ENCODE measurements at regions not wholly inside any gene's neighbourhood (a gene's known extent, or its start where the extent isn't known, plus 50 kb on each side); places are given as distances from the start of the nearest gene placed in this dataset.

DNA sequence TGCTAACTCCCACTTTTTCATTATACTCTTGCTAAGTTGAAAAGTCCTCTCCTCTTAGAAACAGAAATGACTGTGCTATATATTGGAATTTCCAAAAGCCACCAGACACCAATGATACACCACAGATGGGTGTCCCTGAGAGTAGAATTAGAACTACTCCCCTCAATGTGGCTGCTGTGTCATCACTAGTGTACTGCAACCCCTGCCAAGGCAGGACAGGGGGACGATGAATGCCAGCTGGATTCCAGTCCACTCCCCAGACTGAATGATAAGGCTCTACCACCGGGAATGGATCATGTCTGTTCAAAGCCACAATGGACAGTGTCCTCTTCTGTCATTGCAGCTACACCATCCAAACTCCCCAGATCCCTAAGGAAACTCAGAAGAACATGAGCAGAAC lies 69.7 kb upstream of the EDNRB start:
- DNase-seq = no peak

DNA sequence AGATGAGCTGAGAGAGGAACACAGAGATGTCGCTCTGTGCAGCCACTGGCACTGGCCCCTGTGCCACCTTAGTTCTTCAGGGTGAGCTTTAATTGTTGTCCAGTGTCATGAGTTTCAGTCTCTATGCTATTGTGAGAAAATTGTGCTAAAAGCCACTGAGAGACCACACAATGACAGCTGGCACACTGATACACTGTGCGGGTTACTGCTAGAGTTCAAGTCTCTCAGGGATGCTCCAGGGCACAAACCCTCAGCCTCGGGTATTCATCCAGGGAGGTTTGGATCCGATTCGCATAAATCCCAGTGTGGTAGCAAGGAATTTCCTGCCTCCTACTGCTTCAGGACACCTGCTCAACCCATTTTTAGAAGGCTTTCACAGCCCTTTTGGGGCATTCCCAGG lies 68.1 kb upstream of the EDNRB start:
- DNase-seq = no peak

DNA sequence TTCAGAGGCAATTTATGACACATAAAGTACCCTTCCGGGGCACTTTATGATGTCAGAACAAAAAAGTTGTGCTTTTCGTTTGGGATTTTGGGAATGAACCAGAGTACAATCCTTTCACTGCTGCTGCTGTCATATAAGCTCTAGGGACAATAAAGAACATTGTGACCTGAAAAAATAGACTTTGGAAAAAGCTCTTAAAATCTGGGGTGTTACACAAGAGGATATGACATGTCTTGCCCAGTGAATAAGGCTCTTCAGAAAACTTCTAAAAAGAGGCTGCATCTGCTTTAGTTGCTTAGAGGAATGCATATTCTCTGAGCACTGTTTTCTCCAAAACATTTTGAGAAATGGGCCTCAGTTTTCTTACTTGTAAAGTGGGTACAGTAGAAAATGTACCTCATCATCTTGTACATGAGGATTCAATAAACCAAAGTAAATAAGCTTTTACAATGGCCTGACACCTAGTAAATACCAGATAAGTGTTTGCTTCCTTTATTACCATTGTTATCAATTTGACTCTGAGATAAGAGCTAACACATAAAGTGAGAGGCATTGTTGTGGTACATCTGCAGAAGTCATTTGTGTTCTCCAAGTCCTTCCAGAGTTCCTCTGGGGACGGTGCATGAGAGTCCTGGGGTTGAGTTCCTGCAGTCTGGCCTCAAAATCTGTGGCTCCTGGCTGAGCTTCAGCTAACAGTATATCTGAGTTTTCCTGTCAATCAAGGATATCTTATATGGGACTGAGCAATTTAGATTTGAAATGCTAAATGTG lies 67.4 kb upstream of the EDNRB start:
- DNase-seq = no peak

DNA sequence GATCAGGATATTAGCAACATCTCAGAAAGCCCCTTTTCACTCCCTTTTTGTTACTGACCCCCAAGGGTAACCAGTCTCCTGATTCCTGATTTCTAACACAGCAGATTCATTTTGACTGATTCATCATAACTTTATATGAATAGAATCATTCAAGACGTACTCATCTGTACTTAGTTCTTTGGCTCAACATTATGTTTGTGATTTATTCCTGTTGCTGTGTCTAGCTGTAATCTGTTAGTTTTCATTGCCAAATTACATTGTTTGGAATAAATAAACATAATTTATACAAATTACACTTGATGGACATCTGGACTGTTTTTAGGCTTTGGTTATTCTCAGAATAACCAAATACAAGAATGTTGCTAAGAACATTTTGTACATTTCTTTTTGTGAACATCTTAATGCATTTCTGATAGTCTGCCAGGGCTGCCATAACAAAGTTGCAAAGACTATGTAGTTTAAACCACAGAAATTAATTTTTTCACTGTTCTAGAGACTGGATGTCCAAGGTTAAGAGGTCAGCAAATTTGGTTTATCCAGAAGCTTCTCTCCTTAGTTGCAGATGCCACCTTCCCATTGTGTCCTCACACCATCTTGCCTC lies 62.8 kb upstream of the EDNRB start:
- DNase-seq = no peak

DNA sequence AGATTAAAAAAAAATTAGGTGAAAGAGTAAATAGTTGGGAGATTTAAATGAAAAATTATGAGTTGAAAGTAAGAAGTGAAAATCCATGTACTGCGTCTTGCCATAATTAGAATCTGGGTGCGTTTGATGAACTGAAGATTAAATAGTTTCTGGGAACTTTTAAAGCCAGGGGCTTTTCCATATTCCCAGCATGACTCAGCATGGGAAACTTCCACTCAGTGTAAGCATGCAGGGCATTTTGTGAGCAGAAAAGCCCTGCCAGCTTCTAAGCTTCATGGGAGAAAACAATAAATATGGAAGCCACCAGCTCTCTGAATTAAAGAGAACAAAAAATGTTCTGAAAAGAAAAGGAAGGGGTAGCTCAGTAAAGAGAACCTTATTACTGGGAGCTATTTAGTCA lies 62.0 kb upstream of the EDNRB start:
- no peak for DNase-seq

DNA sequence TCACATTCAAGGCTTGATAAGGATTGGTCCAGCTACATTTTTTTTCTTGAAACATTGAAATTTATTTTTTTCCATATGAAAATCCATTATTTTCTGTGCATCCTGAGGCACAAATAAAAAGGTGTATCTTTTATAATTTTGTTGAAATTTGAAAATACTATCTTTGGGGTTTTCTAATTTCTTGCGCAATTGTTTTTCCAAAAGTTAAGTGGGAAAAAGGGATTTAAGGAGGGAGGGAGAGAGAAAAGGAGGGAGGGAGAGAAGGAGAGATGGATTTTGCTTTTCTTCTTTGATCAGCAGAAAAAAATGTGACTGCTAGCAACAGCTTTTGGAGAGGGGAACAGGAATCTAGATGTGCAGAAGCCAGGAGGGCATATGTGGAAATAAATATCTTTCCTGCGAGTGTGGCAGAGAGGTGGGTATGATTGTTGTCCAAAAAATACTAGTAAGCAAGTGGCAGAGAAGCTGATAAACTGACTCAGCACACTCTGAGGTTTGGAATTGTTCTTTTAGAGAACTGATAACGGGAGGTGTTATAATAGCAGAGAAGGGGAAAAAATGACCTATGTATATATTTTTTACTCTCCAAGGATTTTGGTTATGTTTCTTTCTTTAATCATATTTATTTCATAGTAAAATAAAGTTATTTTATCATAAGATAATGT lies 61.2 kb upstream of the EDNRB start:
- no peak for DNase-seq

DNA sequence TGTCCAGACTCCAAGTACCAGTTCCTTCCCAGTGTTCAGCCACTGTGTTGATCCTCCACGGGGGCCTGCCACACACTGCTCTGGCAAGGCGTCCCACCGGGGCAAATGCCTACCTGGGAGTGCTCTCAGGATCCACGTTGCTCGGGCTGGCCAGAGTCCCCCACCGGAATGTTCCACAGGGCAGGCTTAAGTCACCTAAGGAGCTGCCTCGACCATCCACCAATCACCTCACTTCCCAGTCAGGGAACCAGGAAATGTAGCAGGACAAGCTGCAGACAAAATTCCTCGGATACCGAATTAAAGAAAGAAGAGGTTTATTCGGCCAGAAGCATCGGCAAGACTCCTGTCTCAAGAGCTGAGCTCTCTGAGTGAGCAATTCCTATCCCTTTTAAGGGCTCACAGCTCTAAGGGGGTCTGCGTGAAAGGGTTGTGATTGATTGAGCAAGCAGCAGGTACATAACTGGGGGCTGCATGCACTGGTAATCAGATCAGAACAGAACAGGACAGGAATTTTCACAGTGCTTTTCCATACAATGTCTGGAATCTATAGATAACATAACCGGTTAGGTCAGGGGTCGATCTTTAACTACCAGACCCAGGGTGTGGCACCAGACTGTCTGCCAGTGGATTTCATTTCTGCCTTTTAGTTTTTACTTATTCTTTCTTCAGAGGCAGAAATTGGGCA lies 56.9 kb upstream of the EDNRB start:
- no peak for DNase-seq

DNA sequence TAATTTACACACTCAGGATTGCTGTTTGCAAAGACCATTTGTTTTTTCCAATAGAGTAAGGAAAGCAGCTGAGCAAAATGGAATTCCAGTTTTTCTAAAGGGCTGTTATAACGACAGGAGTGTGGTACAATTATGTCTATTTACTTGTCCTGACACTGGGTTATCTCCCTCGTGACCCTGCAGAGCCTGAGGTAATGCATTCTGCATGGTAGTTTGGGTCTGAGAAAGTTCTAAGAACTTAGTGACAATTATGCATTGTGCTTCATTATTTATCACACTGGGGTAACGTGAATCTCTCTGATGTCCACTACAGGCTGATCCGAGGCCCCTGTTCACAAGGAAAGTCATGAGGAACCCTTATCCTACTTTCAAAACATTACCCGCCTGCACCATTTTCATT lies 50.7 kb upstream of the EDNRB start:
- DNase-seq = no peak

All from CD4-positive, alpha-beta T cell treated with Interleukin-17A for 1 hour (primary cell).